ENCODE measurements at regions not wholly inside any gene's neighbourhood (a gene's known extent, or its start where the extent isn't known, plus 50 kb on each side); places are given as distances from the start of the nearest gene placed in this dataset.

GRCh38 chr18:30566877-30567276, 475.7 kb downstream of the DSC3 start:
- DNase-seq (ENCODE audit: low spot score in 2 of 2): no peak
- WGBS, 2 donors: 70 to 84% methylated on average over 1 of the region's 1 CpG
- no peak overlapping the region for H3K4me3 ChIP-seq (ENCODE audit: low read depth, poor library complexity, severe bottlenecking)

GRCh38 chr18:30562231-30562630, 480.3 kb downstream of the DSC3 start:
- 43 to 64% methylated on average over 1 of the region's 1 CpG for WGBS, 2 donors
- TF ChIP-seq POLR2A (IDR thresholded peaks at IDR 0.05): no peak
- TF ChIP-seq CTCF (IDR thresholded peaks at IDR 0.05): no peak
- intact Hi-C loops (cut with DNase I; ENCODE audit: low total_unique reads): loop anchor here (5.0 kb wide), 1 partner anchor 760 kb away; no protein-coding TSS in a partner anchor
- no peak overlapping the region for H3K4me3 ChIP-seq (ENCODE audit: low read depth, poor library complexity, severe bottlenecking)
- no peak for DNase-seq (ENCODE audit: low spot score in 2 of 2)

More at GRCh38 chr18:30566877-30567276, 475.7 kb downstream of the DSC3 start:
- intact Hi-C loops (cut with DNase I; ENCODE audit: low total_unique reads): no loop called here
- no peak for TF ChIP-seq POLR2A (IDR thresholded peaks at IDR 0.05)
- no peak for TF ChIP-seq CTCF (IDR thresholded peaks at IDR 0.05)

GRCh38 chr18:30556112-30556511, 486.4 kb downstream of the DSC3 start:
- DNase-seq (ENCODE audit: low spot score in 2 of 2): no peak
- WGBS, 2 donors: 87 to 91% methylated on average over 11 of the region's 11 CpGs
- intact Hi-C loops (cut with DNase I; ENCODE audit: low total_unique reads): no loop called here
- no peak for TF ChIP-seq POLR2A (IDR thresholded peaks at IDR 0.05)
- TF ChIP-seq CTCF (IDR thresholded peaks at IDR 0.05): no peak
- no peak overlapping the region for H3K4me3 ChIP-seq (ENCODE audit: low read depth, poor library complexity, severe bottlenecking)

- intact Hi-C loops (cut with DNase I; ENCODE audit: low total_unique reads): no loop called here
- WGBS, 2 donors: 90 to 91% methylated on average over 4 of the region's 4 CpGs
- DNase-seq (ENCODE audit: low spot score in 2 of 2): no peak
- TF ChIP-seq CTCF (IDR thresholded peaks at IDR 0.05) (no peak), POLR2A (IDR thresholded peaks at IDR 0.05) (no peak)
- no peak overlapping the region for H3K4me3 ChIP-seq (ENCODE audit: low read depth, poor library complexity, severe bottlenecking)
These were observed 497.1 kb downstream of the DSC3 start for GRCh38 chr18:30545393-30545792.

GRCh38 chr18:30544141-30544540, 498.4 kb downstream of the DSC3 start:
- no peak overlapping the region for H3K4me3 ChIP-seq (ENCODE audit: low read depth, poor library complexity, severe bottlenecking)
- intact Hi-C loops (cut with DNase I; ENCODE audit: low total_unique reads): no loop called here
- no peak for DNase-seq (ENCODE audit: low spot score in 2 of 2)
- 86 to 88% methylated on average over 2 of the region's 2 CpGs for WGBS, 2 donors
- no peak for TF ChIP-seq CTCF (IDR thresholded peaks at IDR 0.05)
- TF ChIP-seq POLR2A (IDR thresholded peaks at IDR 0.05): no peak

GRCh38 chr18:30533716-30534115, 508.8 kb downstream of the DSC3 start:
- intact Hi-C loops (cut with DNase I; ENCODE audit: low total_unique reads): no loop called here
- WGBS, 2 donors: 91 to 96% methylated on average over 1 of the region's 1 CpG
- TF ChIP-seq POLR2A (IDR thresholded peaks at IDR 0.05): no peak
- TF ChIP-seq CTCF (IDR thresholded peaks at IDR 0.05): no peak
- DNase-seq (ENCODE audit: low spot score in 2 of 2): no peak
- H3K4me3 ChIP-seq (ENCODE audit: low read depth, poor library complexity, severe bottlenecking): no peak overlapping the region

Data from lower leg skin (tissue), 4 donors.